ENCODE measurements at regions not wholly inside any gene's neighbourhood (a gene's known extent, or its start where the extent isn't known, plus 50 kb on each side); places are given as distances from the start of the nearest gene placed in this dataset.
A peak's percentile ranks its signal among the peaks of the same experiment; 100 is the strongest.
"Not testable (repeated sequence)": the region's sequence is repeated elsewhere in the genome, so short reads cannot be mapped to it uniquely, and the experiment has no call there.

- no peak for DNase-seq
These were observed 83.6 kb downstream of the HPGD start for GRCh38 chr4:174438711-174439110.

GRCh38 chr4:174437749-174438148, 84.5 kb downstream of the HPGD start:
- no peak for DNase-seq

DNA sequence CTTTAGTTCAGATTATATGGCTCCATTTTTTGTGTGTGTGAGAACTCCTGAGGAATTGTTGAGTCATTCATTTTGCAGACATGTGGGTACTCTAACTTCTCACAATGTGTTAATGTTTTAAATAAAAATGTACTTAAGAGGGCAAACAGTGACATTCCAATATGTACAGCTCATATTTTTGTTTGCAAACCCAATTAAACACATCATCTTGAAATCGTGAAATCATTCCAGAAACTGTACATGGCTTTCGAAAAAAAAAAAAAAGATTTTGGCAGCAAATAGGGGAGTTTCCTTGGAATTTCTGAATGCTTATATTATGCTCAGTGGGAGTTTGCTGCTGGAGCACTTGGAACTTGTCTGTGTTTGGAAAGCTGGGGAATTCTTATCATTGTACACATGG, 85.0 kb downstream of the HPGD start:
- DNase-seq: no peak

GRCh38 chr4:174436377-174436776, 85.9 kb downstream of the HPGD start:
- no peak for DNase-seq

- no peak for DNase-seq
These were observed 86.3 kb downstream of the HPGD start for GRCh38 chr4:174435974-174436373.

DNA sequence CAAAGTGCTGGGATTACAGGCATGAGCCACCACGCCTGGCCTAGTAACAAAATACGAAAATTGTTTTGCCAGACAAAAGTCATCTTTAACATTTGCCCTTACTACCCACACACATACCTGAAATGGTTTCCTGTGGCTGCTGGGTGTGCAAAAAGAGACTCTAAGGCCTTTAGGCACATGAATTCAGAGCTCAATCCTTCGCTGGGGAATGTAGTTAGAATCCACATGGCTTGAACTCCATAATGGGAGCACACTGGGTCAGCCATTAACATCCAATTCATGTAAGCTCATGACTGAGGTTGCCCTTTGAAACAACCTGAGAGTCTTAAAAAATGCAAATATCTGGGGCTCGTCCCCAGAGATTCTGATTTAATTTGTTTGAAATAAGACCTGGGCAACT, 87.8 kb downstream of the HPGD start:
- DNase-seq: no peak

DNA sequence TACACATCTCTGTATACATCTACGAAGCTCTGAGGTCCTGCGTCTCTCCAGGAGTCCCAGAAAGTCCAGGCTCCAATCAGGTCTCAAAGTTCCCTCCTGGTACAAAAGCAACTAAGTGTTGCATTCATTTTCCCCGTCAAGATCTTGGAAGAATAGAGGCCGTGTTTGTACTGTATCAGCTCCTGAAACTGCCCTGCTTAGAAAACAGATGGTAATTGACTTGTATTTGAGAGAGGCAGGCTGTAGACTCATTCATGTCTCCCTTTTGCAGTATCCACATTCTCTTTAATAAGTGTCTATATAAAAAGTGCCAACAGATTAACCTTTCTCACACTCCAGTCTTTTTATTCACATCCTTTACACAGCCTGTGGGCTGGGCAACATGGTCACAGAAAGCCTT, 91.7 kb downstream of the HPGD start:
- DNase-seq: no peak

DNA sequence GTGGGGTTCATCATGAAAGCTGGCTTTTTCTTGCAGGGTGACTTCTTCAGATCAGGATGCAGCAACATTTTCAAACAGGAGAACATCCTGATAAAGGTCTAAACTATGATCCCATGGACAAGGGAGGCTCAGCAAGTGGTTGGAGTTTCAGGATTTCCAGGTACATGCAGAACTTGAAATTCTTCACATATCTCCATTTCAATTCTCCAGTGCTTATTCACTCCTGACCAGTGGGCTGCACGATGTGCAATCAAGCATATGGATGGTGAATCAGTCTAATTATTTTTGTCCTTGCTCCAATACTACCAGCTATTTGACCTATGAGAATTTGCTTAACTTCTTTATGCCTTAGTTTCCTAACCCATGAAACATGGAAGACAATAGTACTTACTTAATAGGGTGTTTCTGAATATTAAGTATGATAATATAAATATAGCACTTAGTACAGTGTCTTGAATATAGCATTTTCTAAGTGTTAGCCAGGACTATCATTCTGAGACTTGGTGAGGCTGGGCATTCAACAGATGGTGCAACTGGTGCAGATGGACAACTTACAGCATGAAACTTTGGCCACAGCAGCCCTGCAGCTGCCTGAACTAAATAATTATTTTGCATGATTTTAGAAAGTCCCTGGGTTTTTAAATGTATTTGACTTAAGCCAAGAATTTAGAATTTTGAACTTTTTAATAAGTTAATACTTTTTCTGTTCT, 92.4 kb downstream of the HPGD start:
- no peak for DNase-seq

DNA sequence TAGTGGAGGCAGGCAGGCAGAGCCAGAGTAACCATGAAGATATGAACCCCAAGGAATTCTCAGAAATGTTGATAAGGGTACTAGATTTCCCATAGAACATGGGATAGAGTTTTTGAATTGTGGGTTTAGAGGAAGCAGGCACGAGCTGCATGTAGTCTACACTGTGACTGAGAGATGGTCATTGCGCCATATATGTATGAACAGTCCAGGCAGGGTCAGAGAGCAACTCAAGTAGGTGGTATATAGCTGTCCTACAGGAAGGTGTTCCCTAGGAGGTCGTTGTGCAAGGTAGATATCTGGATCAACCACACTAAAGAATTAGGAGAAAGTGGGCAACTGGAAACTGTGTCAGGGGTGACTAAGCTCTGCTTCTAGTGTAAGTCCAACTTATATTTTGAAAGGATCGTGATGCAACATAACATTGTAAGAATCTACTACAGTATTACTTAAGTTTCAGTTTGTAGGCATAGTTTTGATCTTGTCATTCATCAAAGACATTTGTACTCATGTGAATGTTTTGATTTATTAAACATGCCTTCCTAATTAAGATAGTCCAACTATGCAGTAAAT, 94.6 kb downstream of the HPGD start:
- DNase-seq: no peak

DNA sequence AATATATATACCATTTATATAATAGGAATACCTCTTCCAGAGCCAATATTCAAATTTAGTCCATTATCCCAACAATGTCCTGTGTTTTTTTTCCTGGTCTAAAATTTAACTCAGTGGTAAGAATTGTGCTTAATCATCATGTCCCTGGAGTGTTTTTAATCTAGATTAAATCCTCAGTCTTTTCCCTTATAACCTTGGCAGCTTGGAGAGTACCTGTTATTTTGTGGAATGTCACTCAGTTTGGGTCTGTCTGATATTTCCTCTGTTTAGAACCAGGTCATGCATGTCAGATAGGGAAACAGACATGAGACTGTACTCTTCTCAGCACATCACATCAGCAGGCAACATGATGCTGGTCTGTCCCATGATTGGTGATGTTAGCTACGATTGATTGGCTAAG, 96.6 kb downstream of the HPGD start:
- no peak for DNase-seq

- peak in 1 of 2 experiments; percentile 20 for DNase-seq
These were observed 98.9 kb downstream of the HPGD start for GRCh38 chr4:174423257-174423944.

DNA sequence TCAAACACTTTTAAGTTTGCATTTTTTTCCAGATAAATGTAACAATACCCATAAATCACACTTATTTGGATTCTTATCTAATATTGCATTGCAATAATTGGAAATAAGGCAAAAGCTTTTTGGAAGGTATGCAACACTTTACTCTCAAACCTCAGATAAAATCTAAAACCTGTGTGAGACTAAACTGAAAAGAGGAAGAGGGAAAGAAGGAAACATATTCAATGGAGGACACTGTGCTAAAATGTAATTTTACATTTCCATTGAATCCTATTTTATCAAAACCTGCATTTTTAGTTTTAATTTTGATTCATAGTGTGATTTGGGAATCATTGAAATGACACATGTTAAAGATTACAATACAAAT, 99.4 kb downstream of the HPGD start:
- DNase-seq: no peak

DNA sequence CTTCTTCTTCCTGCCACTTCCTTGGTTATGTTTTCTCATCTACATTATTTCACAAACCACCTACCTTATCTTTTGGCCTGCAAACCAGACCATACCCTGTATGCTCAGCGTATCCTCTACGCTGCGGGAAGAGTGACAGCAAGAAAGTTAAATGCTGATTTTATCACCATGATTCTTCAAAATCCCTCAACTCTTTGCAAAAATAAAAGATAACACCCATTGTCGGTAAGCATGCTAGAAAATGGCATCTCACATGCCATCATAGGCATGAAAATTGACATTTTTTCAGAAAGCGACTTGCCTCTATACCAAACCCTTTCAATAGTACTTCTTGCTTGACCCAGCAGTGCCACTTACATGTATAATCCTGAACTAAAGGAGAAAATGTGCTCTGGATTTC, 102.0 kb downstream of the HPGD start:
- no peak for DNase-seq

GRCh38 chr4:174418640-174419212, 103.6 kb downstream of the HPGD start:
- no peak for DNase-seq

GRCh38 chr4:174408841-174409552, 113.3 kb downstream of the HPGD start:
- no peak for DNase-seq

- DNase-seq: no peak
These were observed 115.9 kb downstream of the HPGD start for GRCh38 chr4:174406383-174406782.

DNA sequence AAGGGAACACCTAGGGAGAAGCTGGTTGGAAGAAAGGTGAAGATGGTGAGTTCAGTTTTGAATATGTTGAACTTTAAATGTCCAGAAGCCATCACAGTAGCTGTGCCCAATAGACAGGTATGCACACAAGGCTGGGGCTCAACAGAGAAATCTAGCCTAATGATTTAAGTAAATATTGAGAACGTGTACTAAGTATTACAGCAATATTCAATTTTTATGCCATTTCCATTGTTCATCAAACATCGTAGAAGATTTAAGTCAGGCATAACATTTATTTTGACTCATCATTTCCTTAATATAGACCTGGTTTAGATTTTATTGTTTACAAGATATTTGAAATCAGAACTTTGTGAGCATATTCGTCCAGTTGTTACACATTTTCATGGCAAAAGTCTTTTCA, 116.4 kb downstream of the HPGD start:
- no peak for DNase-seq

GRCh38 chr4:174404677-174405076, 117.6 kb downstream of the HPGD start:
- DNase-seq: no peak

GRCh38 chr4:174403177-174403543, 119.1 kb downstream of the HPGD start:
- no peak for DNase-seq

DNA sequence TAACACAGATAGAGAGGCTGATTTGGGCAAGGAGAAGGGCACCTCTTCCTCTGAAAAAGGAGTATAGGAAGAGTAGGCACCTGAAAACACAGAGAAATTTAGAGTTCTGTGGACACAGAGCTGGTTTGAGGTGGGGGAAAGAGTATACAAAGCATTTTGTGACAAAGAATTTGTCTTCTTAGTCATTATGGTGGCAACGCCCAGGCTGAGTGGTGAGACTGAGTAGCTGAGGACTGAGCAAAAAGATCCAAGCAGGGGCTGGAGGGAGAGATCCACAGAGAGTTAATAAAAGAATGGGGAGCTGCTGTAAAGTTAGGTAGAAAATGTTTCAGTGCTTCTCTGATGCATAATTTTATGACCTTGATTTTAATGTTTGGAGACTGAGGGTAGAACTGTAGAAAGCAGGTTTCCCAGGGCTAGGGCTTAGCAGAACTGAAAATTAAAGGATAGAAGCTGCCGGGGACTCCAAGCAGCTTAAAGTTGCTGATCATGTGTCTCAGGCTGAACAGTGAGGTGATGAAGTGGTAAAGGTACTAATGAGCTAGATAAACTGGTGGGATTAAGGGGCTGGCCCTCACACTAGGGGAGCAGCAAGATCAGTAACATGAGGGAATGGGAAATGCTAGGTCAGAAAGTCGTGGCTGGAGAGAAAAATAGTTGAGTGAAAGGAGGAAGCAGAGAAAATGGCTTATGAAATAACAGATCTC, 118.9 kb downstream of the CEP44 start:
- no peak for DNase-seq

DNA sequence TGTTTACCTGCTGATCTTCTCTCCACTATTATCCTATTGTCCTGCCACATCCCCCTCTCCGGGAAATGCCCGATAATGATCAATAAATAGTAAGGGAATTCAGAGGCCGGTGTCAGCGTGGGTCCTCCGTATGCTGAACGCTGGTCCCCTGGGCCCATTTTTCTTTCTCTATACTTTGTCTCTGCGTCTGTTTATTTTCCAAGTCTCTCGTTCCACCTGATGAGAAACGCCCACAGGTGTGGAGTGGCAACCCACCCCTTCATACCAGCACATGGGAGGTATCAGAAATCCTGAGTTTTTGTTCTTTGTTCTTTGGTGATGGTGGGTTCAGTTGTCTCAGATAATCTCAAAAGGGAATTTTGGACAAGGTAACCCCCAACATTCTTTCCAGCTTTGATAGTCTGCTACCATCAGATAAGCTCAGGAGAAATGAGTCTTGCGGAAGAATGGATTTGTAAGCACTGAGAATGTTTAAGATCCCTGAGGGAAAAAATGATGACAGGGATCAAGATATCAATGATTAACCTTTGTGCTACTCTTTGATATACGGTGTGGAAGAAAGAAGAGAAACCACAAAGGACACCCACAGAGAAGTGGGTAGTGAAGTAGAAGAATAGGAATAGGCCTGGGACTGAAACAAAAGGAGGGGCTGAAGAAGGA, 117.9 kb downstream of the CEP44 start:
- DNase-seq: no peak

- DNase-seq: not testable (repeated sequence)
These were observed 117.0 kb downstream of the CEP44 start for GRCh38 chr4:174400603-174401302.

Measured in SW 1271 (cell line).